Endodermal cell (in vitro differentiated cells): ENCODE measurements at regions not wholly inside any gene's neighbourhood (a gene's known extent, or its start where the extent isn't known, plus 50 kb on each side); places are given as distances from the start of the nearest gene placed in this dataset.

Experiments
- DNase-seq: peaks from one replicate; pipeline ENCODE4 v3.0.0-alpha.2; 2017
- H3K27ac ChIP-seq: 2 replicates; pipeline ENCODE4 v1.5.1; 2013; ENCODE audit warnings: mild to moderate bottlenecking, low read depth, low read length, moderate library complexity
- H3K27me3 ChIP-seq: 2 replicates; pipeline ENCODE4 v1.6.1; 2013; ENCODE audit warnings: mild to moderate bottlenecking, low read length, moderate library complexity; ENCODE audit not compliant: insufficient read depth, control insufficient read depth, poor library complexity, severe bottlenecking
- H3K36me3 ChIP-seq: 2 replicates; pipeline ENCODE4 v1.7.0; 2013; ENCODE audit warnings: mild to moderate bottlenecking, low read length, moderate library complexity; ENCODE audit not compliant: control insufficient read depth, insufficient read depth
- H3K4me1 ChIP-seq: one replicate; pipeline ENCODE4 v1.7.0; 2013; ENCODE audit warnings: low read length; ENCODE audit not compliant: control insufficient read depth, insufficient read depth
- H3K4me3 ChIP-seq: 2 replicates; pipeline ENCODE4 v1.5.1; 2013; ENCODE audit warnings: mild to moderate bottlenecking, low read length, moderate library complexity
- H3K9ac ChIP-seq: 2 replicates; pipeline ENCODE4 v1.6.1; 2013; ENCODE audit warnings: mild to moderate bottlenecking, low read length, moderate library complexity; ENCODE audit not compliant: poor library complexity, severe bottlenecking; ENCODE audit errors: extremely low read depth
- H3K9me3 ChIP-seq: 2 replicates; pipeline ENCODE4 v1.6.1; 2013; ENCODE audit warnings: mild to moderate bottlenecking, low read length, moderate library complexity; ENCODE audit not compliant: control insufficient read depth
- H3K27ac Mint-ChIP-seq: 2 replicates; pipeline ENCODE4 v1.8.0; 2020; ENCODE audit warnings: mixed read lengths
- H3K27me3 Mint-ChIP-seq: 2 replicates; pipeline ENCODE4 v1.8.0; 2021; ENCODE audit warnings: mild to moderate bottlenecking, mixed read lengths; ENCODE audit not compliant: insufficient read depth
- H3K36me3 Mint-ChIP-seq: 2 replicates; pipeline ENCODE4 v1.8.0; 2020; ENCODE audit warnings: low read depth, mixed read lengths
- H3K4me1 Mint-ChIP-seq: 2 replicates; pipeline ENCODE4 v1.8.0; 2020; ENCODE audit warnings: mixed read lengths
- H3K4me3 Mint-ChIP-seq: 2 replicates; pipeline ENCODE4 v1.8.0; 2020; ENCODE audit warnings: mild to moderate bottlenecking, moderate library complexity, mixed read lengths
- H3K9me3 Mint-ChIP-seq: 2 replicates; pipeline ENCODE4 v1.8.0; 2020; ENCODE audit warnings: mild to moderate bottlenecking, mixed read lengths
- WGBS, 2 experiments: methylation state at CpG; one replicate each; pipeline versions ENCODE4 v1.1.5 to v1.1.7; 2013; ENCODE audit warnings: missing lambda C conversion rate in 2 of 2, mixed read lengths in 1 of 2; ENCODE audit not compliant: insufficient coverage in 1 of 2, insufficient read length in 1 of 2; 5-methylcytosine and 5-hydroxymethylcytosine counted together
- TF ChIP-seq, protein P1 (sequence below): fragments of 200-600 bp; sonication (generic); conservative IDR thresholded peaks from 2 replicates; pipeline ENCODE4 v1.5.0; 2021; ENCODE audit warnings: antibody characterized with exemption, mild to moderate bottlenecking

DNA sequence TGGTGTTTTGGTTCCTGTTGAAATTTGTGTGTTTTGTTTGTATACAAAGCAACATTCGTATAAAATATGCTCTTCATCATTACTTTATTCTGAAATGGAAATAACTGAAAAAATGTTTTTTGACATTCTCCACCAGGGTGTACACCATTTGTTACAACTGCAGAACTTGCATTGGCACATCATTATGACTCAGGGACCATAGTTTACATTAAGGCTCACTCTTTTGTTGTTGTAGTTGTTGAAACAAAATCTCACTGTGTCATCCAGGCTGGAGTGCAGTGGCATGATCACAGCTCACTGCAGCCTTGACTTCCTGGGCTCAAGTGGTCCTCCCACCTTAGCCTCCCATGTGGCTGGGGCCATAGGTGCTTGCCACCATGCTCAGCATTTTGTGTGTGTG lies 676.6 kb downstream of the TDRD15 start:
- Mint-ChIP-seq H3K27me3 (no peaks in the 10 kb centered on the region), H3K36me3 (no peaks in the 10 kb centered on the region), H3K4me3 (no peak overlapping the region), H3K27ac (no peak overlapping the region), H3K9me3 (no peaks in the 10 kb centered on the region), H3K4me1 (no peaks in the 10 kb centered on the region)
- Histone ChIP-seq H3K4me3 (no peak overlapping the region), H3K9me3 (no peaks in the 10 kb centered on the region), H3K27me3 (no peaks in the 10 kb centered on the region), H3K36me3 (no peaks in the 10 kb centered on the region), H3K27ac (no peak overlapping the region), H3K9ac (no peak overlapping the region), H3K4me1 (no peaks in the 10 kb centered on the region)
- TF ChIP-seq, protein P1, sequence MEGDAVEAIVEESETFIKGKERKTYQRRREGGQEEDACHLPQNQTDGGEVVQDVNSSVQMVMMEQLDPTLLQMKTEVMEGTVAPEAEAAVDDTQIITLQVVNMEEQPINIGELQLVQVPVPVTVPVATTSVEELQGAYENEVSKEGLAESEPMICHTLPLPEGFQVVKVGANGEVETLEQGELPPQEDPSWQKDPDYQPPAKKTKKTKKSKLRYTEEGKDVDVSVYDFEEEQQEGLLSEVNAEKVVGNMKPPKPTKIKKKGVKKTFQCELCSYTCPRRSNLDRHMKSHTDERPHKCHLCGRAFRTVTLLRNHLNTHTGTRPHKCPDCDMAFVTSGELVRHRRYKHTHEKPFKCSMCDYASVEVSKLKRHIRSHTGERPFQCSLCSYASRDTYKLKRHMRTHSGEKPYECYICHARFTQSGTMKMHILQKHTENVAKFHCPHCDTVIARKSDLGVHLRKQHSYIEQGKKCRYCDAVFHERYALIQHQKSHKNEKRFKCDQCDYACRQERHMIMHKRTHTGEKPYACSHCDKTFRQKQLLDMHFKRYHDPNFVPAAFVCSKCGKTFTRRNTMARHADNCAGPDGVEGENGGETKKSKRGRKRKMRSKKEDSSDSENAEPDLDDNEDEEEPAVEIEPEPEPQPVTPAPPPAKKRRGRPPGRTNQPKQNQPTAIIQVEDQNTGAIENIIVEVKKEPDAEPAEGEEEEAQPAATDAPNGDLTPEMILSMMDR, result no peak
- WGBS, 2 experiments, result 100% methylated on average over 1 of the region's 1 CpG; no CpG with 5 or more reads in 1 of the 2 experiments
- DNase-seq, result no peak

DNA sequence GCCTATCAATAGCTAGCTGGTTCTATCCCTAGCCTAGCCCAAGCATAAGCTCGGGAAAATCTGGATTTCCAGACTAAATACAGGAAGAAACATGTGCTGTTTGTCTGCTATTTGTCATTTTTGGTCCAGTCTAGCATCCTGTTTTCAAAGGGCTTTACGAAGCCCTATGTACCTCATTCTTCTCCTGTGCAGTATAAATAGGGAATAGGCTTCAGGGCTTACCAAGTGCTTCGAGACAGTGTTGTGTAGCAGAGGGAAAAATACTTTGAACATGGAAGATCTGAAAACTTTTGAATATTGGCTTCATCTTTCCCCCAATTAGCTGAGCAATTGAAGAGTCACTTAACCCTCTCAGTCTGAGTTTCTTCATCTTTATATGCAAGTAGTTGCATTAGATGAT lies 679.8 kb downstream of the TDRD15 start:
- no peaks in the 10 kb centered on the region for H3K27me3 Mint-ChIP-seq
- no peak for DNase-seq
- Histone ChIP-seq H3K27ac (no peak overlapping the region), H3K9me3 (no peaks in the 10 kb centered on the region), H3K9ac (no peak overlapping the region), H3K36me3 (no peaks in the 10 kb centered on the region), H3K4me1 (no peaks in the 10 kb centered on the region), H3K27me3 (no peaks in the 10 kb centered on the region), H3K4me3 (no peak overlapping the region)
- WGBS, 2 experiments, result 82 to 100% methylated on average over 1 to 3 of the region's 3 CpGs
- H3K4me1 Mint-ChIP-seq, result no peaks in the 10 kb centered on the region
- no peak overlapping the region for H3K27ac Mint-ChIP-seq
- TF ChIP-seq, protein P1, result no peak
- no peaks in the 10 kb centered on the region for H3K9me3 Mint-ChIP-seq
- H3K36me3 Mint-ChIP-seq, result no peaks in the 10 kb centered on the region
- H3K4me3 Mint-ChIP-seq, result no peak overlapping the region

DNA sequence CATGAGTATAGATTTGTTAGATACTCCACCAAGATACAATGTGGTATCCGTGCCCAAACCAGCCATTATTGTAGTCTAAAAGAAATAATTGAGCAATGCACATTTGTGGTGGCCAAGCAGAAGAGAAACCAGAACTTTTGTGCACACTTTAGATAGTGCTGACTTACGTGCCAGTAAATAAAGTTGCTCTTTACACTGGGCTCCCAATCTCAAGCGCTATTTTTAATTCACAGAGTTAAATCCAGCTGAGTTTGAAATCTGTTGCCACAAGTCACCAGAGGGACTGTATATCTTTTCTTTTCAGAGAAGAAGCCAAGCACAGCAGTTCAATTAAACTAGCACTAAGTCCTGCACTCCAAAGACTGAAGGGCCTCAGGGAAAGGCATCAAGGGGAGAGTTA lies 680.4 kb downstream of the TDRD15 start:
- no peak for DNase-seq
- no peak overlapping the region for H3K27ac ChIP-seq
- Mint-ChIP-seq H3K27ac (no peak overlapping the region), H3K27me3 (no peaks in the 10 kb centered on the region), H3K4me3 (no peak overlapping the region), H3K9me3 (no peaks in the 10 kb centered on the region), H3K36me3 (no peaks in the 10 kb centered on the region), H3K4me1 (no peaks in the 10 kb centered on the region)
- H3K9me3 ChIP-seq, result no peaks in the 10 kb centered on the region
- H3K4me3 ChIP-seq, result no peak overlapping the region
- H3K27me3 ChIP-seq, result no peaks in the 10 kb centered on the region
- no peak overlapping the region for H3K9ac ChIP-seq
- H3K36me3 ChIP-seq, result no peaks in the 10 kb centered on the region
- TF ChIP-seq, protein P1, result no peak
- WGBS, 2 experiments, result 95 to 100% methylated on average over 3 of the region's 3 CpGs
- H3K4me1 ChIP-seq, result no peaks in the 10 kb centered on the region
